ENCODE measurements at regions not wholly inside any gene's neighbourhood (a gene's known extent, or its start where the extent isn't known, plus 50 kb on each side); places are given as distances from the start of the nearest gene placed in this dataset.

GRCh38 chr10:30731963-30732362 lies 102.4 kb upstream of the LYZL2 start:
- DNase-seq = no peak
- WGBS, 2 donors = 93 to 100% methylated on average over 5 of the region's 5 CpGs
- Histone ChIP-seq H3K27ac (no peak overlapping the region), H3K27me3 (no peaks in the 10 kb centered on the region), H3K4me3 (no peak overlapping the region), H3K36me3 (ENCODE audit: low read depth, missing control alignments) (no peaks in the 10 kb centered on the region), H3K4me1 (no peaks in the 10 kb centered on the region), H3K9me3 (no peaks in the 10 kb centered on the region)
- TF ChIP-seq CTCF (IDR thresholded peaks at IDR 0.05) = no peak
- no peak for TF ChIP-seq POLR2A (IDR thresholded peaks at IDR 0.05)
- intact Hi-C loops (cut with DNase I; ENCODE audit: low total_unique reads) = no loop called here

- DNase-seq = no peak
- Histone ChIP-seq H3K27me3 (no peaks in the 10 kb centered on the region), H3K4me1 (no peaks in the 10 kb centered on the region), H3K9me3 (no peaks in the 10 kb centered on the region), H3K36me3 (ENCODE audit: low read depth, missing control alignments) (no peaks in the 10 kb centered on the region), H3K27ac (no peak overlapping the region), H3K4me3 (no peak overlapping the region)
- intact Hi-C loops (cut with DNase I; ENCODE audit: low total_unique reads) = no loop called here
- no peak for TF ChIP-seq CTCF (IDR thresholded peaks at IDR 0.05)
- TF ChIP-seq POLR2A (IDR thresholded peaks at IDR 0.05) = no peak
- 89 to 91% methylated on average over 2 of the region's 2 CpGs for WGBS, 2 donors
Observed at GRCh38 chr10:30730306-30730705, 100.8 kb upstream of the LYZL2 start.

GRCh38 chr10:30728766-30729165 lies 99.2 kb upstream of the LYZL2 start:
- no peak overlapping the region for H3K27ac ChIP-seq
- intact Hi-C loops (cut with DNase I; ENCODE audit: low total_unique reads) = no loop called here
- H3K4me1 ChIP-seq = no peaks in the 10 kb centered on the region
- no peaks in the 10 kb centered on the region for H3K9me3 ChIP-seq
- WGBS, 2 donors = 85 to 93% methylated on average over 4 of the region's 4 CpGs
- no peaks in the 10 kb centered on the region for H3K36me3 ChIP-seq (ENCODE audit: low read depth, missing control alignments)
- no peaks in the 10 kb centered on the region for H3K27me3 ChIP-seq
- H3K4me3 ChIP-seq = no peak overlapping the region
- TF ChIP-seq POLR2A (IDR thresholded peaks at IDR 0.05) = no peak
- TF ChIP-seq CTCF (IDR thresholded peaks at IDR 0.05) = no peak
- DNase-seq = no peak

GRCh38 chr10:30728127-30728526 lies 98.6 kb upstream of the LYZL2 start:
- no peak for DNase-seq
- Histone ChIP-seq H3K4me1 (no peaks in the 10 kb centered on the region), H3K27ac (no peak overlapping the region), H3K4me3 (no peak overlapping the region), H3K9me3 (no peaks in the 10 kb centered on the region), H3K36me3 (ENCODE audit: low read depth, missing control alignments) (no peaks in the 10 kb centered on the region), H3K27me3 (no peaks in the 10 kb centered on the region)
- TF ChIP-seq POLR2A (IDR thresholded peaks at IDR 0.05) = no peak
- WGBS, 2 donors = 94 to 99% methylated on average over 5 of the region's 5 CpGs
- intact Hi-C loops (cut with DNase I; ENCODE audit: low total_unique reads) = no loop called here

GRCh38 chr10:30727524-30727923 lies 98.0 kb upstream of the LYZL2 start:
- intact Hi-C loops (cut with DNase I; ENCODE audit: low total_unique reads) = no loop called here
- Histone ChIP-seq H3K36me3 (ENCODE audit: low read depth, missing control alignments) (no peaks in the 10 kb centered on the region), H3K4me3 (no peak overlapping the region), H3K27ac (no peak overlapping the region), H3K4me1 (no peaks in the 10 kb centered on the region), H3K9me3 (no peaks in the 10 kb centered on the region), H3K27me3 (no peaks in the 10 kb centered on the region)
- WGBS, 2 donors = 50 to 55% methylated on average over 2 of the region's 2 CpGs
- DNase-seq = no peak
- TF ChIP-seq CTCF (IDR thresholded peaks at IDR 0.05) (no peak), POLR2A (IDR thresholded peaks at IDR 0.05) (no peak)
